CD4-positive, alpha-beta T cell treated with Interleukin-4 for 1 hour (primary cell): ENCODE measurements at regions not wholly inside any gene's neighbourhood (a gene's known extent, or its start where the extent isn't known, plus 50 kb on each side); places are given as distances from the start of the nearest gene placed in this dataset.

ENCODE experiments used
- DNase-seq, 2 donors: peaks; one replicate each; pipeline ENCODE4 v3.0.0-alpha.2; 2020 to 2022

DNA sequence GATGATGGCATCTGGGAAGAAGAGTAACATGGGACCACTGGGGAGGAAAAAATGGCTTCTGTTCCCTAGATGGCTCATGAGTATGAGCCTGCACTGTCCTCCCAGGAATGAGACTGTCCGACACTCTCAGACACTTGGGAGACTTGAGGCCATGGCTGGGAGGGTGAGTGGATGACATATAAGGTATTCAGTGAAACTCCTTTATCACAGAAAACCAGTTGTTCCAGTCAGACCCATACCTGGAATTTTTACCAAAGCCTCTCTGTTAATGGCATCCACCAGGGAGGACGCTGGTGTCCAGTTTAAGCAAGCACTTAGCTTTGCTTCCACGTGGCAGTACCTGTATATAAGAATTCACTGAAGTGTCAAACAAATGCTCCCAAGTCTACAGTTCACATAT lies 116.7 kb upstream of the C10orf90 start:
- no peak for DNase-seq

DNA sequence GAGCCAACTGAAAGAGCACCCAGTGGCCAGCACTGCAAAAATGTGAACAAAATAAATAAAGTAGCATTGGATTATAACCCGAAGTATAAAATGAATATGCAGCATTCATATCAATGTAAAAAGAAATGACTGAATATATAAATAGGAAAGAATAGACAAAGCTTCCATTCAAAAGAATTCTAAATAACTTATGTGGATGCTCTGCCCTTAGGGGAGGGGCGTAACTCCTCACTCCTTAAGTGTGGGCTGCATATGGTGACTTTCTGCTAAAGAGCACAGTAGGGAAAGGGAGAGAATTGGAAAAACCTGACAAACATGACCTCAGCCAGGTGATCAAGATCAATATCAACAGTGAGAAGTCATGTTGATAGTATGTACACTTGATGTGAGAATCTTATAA lies 109.9 kb upstream of the DOCK1 start:
- DNase-seq, result no peak

DNA sequence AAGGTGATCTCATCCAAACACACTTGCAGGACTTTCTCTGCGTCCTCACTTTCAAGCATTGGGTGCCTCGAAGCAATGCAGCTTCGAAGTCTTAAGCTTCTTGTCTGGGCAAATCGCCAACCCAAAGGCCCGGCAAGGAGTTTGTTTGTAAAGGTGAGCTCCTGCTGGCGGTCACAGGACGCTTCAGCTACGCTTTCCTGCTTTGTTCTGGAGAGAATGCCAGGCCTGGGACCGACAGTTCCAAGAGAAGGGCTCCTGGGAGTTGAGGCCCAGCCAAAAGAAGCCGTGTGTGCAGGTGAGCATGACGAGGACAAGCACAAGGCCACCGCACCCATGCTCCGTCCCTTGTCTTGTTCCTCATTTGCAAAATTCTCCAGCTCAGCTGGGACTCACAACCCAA lies 106.6 kb upstream of the DOCK1 start:
- DNase-seq, result no peak

DNA sequence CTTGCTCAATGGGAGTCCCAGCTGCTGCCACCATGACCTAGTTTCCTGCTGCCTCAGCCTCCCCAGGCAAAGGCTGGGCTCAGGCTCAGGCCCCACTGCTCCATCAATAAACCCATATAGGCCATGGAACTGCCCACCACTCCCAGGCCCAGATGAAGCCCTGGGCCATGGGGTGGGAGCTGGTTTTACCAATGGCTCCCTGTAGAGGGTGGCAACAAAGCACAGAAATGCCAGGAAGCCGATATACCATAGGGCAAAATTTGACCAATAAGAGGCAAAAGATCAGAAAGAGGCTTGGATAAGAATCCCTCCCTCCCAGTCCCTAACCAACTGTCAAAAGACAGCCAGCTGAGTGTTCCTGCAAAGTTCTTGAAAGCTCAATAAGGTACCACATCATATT lies 101.8 kb upstream of the DOCK1 start:
- DNase-seq, result no peak

DNA sequence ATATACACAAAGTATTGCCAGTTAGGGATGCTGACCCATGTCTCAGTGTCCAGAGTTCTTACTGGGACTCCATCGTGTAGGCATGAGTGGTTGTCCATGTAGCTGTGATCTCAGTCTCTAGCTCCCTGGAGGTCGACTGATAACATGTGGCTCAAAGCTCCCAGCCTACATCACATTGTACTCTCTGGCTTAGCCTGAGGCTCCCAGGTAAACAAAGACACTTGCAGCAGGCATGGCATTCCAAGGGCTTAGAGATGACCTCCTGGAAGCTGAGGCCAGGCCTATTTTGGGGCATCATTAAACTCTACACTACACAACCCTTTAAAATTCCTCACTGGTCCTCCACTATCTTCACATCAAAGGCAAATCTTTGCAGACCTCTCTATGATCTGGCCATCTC lies 100.8 kb upstream of the DOCK1 start:
- no peak for DNase-seq

DNA sequence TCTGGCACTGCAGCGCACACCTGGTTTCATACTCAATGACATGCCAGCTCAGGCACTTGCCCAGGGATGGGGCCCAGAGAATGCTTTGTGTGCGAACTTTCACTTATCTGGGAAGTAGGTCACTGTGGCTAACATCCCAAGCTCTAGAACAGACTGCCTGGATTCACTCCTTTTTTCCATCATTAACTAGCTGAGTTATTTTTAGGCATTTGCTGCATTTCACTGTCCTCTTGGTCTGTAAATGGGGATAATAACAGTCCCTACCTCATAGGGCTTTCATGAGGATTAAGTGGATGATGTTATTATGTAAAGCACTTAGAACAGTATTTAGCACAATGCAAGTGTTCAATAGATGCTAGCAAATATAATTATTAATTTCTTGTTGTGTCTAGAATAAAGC lies 98.7 kb upstream of the DOCK1 start:
- DNase-seq, result no peak

DNA sequence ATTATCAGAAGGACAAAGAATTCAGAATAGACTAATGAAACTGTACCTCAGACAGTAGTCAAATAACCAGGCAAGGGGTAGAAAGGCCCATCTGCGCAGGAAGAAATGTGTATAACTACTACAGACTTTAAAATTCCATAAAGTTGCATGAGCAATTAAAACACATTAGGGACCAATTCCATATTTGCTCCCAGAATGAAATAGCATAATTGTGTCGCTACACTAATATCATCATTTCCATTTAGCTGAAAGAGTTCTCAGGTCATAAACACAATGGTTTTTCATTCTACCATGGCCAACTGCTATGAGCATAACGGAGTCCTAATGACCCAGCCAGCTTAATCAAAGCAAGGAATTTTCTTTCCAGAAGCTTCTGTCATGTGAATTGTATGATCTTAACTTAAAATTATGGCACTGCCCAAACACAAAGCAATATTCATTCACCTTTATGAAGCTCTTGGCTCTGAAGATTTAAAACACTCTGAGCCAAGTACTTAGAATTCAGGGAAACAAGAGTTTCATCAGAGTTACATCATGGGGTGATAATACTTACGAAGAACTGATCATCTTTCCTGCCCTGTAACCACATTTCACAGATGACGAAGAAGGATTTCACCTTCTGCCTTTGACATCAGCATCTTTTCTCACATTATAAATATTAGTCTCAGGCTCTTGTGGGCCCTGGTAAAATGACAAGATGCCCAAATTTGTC lies 98.1 kb upstream of the DOCK1 start:
- no peak for DNase-seq

DNA sequence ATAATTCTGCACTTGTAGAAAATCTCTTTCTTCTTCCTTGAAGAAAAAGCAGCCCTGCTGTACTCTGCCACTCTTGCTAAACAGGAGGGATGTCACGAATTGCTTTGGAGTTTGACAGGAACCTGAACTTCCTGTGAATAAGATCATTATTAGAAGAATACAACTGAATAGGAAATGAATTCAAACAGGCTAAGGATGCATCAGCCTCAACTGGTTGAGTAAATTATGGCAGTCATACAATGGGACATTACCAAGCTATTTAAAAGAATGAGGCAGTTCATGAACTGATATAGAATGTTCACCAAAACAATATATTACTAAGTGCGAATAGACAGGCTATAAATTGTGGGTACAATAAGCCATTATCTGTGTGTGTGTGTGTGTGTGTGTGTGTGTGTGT lies 97.1 kb upstream of the DOCK1 start:
- no peak for DNase-seq

DNA sequence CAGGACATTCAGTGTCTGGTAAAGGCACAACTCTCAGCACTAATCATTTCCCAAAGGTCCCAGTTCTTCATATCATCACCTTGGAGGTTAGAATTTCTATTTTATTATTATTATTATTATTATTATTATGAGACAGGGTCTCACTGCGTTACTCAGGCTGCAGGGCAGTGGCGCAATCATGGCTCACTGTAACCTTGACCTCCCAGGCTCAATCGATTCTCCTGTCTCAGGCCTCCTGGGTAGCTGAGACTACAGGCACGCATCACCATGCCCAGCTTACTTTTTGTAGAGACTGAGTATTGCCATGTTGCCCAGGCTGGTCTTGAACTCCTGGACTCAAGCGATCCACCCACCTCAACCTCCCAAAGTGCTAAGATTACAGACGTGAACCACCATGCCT lies 91.8 kb upstream of the DOCK1 start:
- DNase-seq, result no peak

DNA sequence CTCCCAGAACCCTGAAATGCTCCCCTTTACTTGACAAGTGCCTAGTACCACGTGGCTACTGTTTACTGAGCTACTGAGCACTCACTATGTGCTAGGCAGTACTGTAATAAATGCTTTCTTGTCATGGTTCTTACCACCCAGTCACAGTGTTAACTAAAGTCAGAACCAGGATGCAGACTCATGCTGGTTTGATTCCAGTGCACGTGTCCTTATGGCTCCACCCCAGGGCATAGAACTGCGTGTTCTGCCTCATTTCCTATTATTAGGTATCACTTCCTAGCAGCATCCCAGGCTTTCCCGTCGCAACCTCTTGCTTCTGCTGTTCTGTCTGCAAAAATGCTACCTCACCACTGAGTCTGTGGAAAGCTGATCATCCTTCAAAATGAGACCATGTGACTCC lies 71.7 kb upstream of the DOCK1 start:
- no peak for DNase-seq

DNA sequence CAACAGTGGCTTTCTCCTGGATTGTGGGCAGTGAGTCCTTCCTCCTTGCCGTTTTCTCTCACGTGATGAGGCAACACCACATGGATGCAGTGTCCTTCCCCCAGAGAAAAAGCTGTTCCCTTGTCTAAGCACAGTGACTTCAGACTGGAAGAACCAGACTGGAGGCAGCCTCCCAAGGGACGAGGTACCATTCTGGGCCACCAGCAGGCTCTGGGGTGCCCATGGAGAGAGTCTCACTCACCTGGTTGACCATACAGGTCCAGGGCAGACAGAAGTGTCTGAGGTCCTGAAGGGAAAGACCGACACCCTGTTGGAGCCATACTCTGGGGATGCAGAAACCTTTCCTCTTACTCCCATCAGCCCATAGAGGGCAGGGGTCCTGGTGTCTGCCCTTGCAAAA lies 69.2 kb upstream of the DOCK1 start:
- no peak for DNase-seq

DNA sequence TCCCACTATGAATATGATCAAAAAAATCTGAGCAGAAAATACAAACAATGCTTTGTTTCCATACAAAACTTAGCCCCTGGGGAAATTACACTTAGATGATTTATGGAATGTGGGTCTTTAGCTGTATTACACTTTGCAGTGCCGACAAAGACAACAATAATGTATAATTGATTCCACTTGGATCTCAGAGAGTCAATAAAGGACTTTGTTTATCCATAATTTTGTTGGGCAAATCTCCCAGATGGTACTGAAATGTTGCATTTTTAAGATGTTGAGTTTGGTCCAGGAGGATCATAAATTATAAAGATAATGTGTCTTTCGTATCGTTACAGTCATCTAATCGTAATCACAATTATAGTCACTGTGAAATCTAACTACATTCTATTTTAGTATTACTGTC lies 66.9 kb upstream of the DOCK1 start:
- DNase-seq, result no peak

DNA sequence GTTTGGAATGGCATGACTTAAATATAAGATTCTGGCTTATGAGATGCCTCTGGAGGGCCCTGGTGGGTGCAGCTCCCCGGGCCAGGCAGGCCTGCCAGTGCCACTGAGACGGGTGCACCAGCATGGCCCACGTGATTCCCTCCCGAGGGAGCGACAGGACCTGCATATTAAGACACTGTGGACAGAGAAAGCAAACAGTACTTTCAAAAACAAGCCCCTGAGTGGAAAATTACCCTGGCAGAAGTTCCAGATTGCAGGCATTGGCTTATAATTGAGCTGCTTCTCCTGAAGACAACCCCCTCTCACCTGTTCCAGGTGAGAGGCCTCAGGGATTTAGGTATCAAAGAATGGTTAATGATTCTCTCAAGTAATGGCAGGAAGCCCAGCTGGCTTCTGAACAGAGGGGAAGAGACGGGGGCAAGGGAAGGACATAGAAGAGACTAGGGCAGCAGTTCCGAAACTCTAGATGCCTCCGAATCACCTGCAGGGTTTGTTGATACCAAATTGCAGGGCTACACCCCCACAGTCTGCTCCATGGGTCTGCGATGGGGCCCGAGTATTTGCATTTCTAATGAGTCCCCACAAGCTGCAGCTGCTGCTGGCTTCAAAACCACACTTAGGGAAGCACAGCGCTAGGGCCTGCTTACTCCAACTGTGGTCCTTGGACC lies 66.0 kb upstream of the DOCK1 start:
- DNase-seq, result no peak

DNA sequence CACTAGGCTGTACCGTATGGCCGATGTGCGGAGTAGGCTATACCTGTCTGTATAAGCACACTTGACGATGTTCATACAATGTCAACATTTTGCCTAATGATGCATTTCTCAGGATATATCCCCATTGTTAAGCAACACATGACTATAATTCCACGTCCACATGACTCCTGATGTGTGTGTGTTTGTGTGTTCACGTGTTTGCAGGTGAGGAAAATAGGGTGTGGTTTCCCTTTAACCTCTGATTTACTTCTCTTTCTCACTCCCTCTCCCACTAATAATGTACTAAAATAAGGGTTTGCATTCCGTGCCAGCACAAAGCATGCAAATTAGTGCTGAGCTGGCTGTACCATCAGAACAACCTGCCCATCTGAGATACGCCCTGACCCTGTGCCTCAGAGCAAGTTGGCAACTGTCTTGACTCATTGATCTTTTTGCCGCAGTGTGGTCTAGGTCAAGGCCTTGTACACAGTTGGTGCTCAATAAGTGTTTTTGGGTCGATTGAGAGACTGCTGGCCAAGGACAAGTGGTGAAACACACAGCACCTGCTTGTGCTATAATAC lies 64.6 kb upstream of the DOCK1 start:
- DNase-seq, result no peak

DNA sequence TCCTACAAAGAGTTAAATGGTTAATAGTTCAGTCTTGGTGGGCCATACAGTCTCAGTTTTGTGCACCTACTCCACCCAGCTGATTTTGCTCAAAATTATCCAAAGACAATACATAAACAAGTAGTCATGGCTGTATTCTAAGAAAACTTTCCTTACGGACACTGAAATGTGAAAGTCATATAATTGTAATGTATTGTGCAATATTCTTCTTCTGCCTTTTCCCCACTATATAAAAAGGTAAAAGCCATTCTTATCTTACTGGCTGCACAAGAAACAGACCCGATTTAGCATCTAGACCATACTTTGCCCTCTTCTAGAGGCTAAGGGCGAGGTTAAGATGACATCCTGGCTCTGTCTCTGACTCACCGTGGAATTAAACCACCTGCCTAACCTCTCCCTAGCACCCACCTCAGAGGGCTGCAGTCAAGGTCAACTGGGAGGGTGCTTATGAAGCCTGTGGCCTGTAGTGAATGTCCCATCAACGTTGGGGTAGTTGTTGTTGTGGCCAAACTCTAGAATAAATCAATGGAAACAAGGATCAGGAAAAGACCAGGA lies 63.8 kb upstream of the DOCK1 start:
- no peak for DNase-seq

DNA sequence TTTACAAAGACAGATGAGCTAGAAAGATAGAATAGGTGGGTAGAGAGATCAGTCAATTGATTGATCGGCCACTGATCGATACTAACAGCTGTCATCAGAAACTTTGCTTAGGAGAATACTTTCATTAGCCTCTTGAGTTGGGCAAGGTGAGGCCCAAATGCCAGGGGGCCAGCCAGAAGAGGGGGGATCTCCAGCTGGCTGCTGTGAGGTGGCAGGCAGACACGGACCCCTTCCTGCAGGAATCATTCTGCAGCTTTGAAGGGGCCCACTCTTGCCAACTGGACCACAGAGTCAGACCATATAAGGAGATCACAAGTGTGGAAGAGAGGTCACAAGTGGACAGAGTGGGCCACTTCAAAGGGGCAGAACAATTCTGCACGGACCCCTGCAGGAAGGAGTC lies 62.9 kb upstream of the DOCK1 start:
- no peak for DNase-seq

DNA sequence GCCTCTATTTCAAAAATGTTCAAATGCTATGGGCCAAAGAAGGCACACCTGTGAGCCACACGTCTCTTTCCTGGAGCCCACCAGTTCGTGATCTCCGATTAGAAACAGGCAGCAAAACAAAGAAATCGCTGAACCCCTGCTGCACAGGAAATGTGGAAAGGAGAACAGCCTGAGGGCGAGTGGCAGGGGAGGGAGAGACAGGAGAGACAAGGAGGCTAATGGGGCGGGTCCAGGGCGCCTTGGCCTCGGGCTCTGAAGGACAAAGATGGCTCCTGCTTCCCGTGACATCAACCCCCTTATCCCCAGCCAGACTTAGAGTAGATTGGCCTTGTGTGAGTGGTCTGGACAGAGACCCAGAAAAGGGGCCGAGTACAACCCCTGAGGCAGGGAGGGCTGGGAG lies 62.4 kb upstream of the DOCK1 start:
- DNase-seq, result no peak

DNA sequence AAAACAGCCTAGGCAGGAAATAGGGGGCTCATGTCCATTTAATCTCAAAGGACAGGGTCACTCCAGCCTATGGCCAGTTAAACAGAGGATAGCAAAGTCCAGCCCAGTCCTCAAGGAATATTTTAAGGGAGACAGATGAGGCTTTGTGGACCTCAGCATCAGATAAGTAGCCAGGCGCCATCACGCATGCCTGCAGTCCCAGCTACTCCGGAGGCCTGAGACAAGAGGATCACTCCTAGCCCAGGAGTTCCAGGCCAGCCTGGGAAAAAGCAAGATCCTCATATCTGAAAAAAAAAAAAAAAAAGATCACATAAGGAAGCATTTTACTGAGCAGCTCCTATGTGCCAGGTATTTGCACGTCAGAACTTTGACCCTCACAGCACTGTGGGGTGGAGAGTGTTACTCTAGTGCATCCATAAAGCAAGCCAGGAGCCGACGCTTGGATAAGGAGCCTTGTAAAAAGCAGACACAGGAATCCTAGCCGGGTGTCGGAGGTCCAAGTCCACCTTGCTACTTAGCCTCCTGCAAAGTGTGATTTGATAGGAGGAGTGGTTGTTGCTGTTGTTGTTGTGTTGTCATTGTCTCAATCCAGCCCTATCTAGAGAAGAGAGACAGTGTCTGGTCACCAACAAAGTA lies 61.8 kb upstream of the DOCK1 start:
- no peak for DNase-seq

DNA sequence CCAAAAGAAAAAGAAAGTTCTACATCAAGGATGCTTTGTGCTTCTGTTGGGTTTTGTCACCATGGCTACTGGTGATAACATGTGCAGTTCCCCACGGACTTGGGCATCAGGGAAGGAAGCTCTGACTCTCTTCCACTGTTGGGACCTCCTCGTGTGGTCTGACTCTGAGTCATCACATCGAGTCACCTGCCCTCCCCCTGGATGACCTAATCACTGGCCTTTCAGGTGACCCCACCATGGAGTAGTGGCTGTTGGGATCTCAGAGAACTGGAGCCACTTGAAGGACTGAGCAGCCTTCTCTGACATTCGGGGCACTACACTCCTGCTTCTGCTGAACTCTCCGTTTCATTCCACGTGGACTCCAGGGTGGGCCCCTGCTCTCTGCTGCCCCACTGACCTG lies 60.8 kb upstream of the DOCK1 start:
- no peak for DNase-seq

DNA sequence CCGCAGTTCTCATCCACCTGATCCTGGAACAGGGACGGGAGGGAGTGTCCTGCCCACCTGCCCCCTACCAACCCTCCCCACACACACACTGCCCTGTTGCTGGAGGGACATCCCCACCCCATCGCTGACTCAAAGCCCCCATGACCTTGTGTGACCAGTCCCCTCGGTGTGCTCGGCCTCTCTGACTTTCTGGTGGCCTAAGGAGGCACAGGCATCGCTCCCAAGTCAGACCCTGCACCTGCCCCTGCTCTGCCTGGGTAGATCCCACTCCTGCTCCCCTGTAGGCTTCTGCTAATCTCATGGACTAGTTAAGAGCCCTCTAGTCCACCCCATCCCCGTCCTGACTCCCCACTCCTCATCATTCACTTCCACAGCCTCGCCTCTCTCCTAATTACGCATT lies 58.8 kb upstream of the DOCK1 start:
- no peak for DNase-seq

DNA sequence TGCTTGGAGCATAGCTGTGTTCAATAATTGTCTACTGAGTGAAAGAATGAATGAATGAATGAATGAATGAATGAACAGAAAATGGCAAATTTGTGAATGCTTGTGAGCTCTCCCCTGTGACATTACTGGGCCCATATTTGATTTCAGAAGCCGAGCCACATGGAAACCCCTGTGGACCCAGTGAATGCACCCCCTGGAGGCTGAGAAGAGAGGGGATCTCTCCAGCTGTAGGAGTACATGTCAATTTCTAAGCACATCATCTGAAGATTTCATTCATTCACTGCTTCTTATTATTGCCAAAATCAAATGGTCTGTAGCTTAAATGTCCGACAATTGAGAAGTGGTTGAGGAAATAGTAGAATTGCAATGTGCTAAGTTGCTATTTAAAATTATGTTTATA lies 58.3 kb upstream of the DOCK1 start:
- no peak for DNase-seq

DNA sequence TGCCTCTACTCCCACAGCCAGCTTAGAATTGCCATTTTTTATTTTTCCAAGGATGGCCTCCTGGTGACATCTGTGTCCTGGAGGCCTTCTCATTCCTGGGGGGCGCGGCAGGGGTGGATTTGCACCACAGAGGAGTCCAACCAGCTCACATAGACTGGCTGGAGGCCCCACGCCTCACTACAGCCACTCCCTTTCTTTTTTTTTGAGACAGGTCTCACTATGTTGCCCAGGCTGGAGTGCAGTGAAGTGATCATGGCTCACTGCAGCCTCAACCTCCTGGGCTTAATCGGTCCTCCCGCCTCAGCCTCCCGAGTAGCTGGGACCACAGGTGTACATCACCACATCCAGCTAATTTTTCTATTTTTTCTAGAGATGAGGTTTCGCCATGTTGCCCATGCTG lies 57.6 kb upstream of the DOCK1 start:
- no peak for DNase-seq

DNA sequence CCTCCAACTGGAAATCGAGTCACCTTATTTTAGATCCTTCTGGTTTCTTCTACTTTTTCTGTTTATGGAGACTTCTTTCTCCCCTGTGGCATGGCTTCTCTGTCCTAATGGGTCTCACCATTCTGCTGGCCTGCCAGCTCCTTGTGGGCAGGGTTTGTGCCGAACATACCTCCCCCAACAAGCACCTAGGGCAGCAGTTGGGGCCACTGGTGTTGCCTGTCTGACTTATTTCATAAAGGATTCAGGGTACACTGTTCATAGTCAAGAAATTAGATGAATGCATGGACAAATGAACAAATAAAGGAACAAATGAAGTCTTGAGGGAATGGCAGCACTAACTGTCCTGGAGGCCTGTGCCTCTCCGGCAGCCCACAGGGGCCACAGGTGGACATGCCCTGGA lies 55.6 kb upstream of the DOCK1 start:
- no peak for DNase-seq
